ENCODE measurements at regions not wholly inside any gene's neighbourhood (a gene's known extent, or its start where the extent isn't known, plus 50 kb on each side); places are given as distances from the start of the nearest gene placed in this dataset.

DNA sequence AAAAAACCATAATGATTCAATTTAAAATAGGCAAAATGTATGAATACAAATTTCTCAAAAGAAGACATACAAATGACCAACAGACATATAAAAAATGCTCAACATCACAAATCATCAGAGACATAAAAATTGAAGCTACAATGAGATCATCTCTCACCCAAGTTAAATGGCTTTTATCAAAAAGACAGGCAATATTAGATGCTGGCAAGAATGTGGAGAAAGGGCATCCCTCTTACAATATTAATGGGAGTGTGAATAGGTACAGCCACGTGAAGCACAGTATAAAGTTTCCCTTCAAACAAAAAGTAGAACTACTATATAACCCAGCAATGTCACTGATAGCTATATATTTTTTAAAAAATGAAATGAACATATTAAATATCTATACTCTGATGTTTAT is 1481.7 kb downstream of the AMY1C start:
- Histone ChIP-seq H3K27me3 (ENCODE audit: control insufficient read depth in 2 of 2, insufficient read depth in 2 of 2, low read length in 2 of 2) (no peaks in the 10 kb centered on the region), H3K4me3 (replicated peaks in 1 of 3; ENCODE audit: insufficient read depth in 1 of 3, low read depth in 1 of 3, low read length in 3 of 3) (no peak overlapping the region), H4K20me1 (replicated peaks; ENCODE audit: control insufficient read depth, extremely low read depth, insufficient read depth, low read length) (no peaks in the 10 kb centered on the region), H3K4me2 (ENCODE audit: insufficient read depth, low read length) (no peak overlapping the region), H3K9ac (replicated peaks; ENCODE audit: extremely low read depth, insufficient read depth, low read length) (no peak overlapping the region), H3K9me1 (replicated peaks; ENCODE audit: control insufficient read depth, extremely low read depth, insufficient read depth, low read length) (no peaks in the 10 kb centered on the region), H3K4me1 (ENCODE audit: control insufficient read depth, extremely low read depth, insufficient read depth, low read length) (no peaks in the 10 kb centered on the region), H3K79me2 (ENCODE audit: control insufficient read depth, insufficient read depth, low read length) (no peaks in the 10 kb centered on the region), H3K9me3 (replicated peaks; ENCODE audit: control insufficient read depth, insufficient read depth, low read length) (peaks cover 2% of the 10 kb centered on the region), H3K27ac (ENCODE audit: insufficient read depth, low read depth, low read length) (no peak overlapping the region), H2AFZ (ENCODE audit: low read depth, low read length) (no peak overlapping the region), H3K36me3 (ENCODE audit: control insufficient read depth in 2 of 2, extremely low read depth in 1 of 2, insufficient read depth in 2 of 2, low read length in 2 of 2) (no peaks in the 10 kb centered on the region)
- dilution Hi-C loops (cut with MboI; ENCODE audit: extremely low pct_ligation_motif_present, low sequenced_read_pairs) = no loop called here
- DNase-seq (ENCODE audit: low read depth, low spot score) = no peak
- TF ChIP-seq POLR2A (IDR thresholded peaks at IDR 0.05; ENCODE audit: low read depth, low read length) (no peak), EZH2 (IDR thresholded peaks at IDR 0.05; ENCODE audit: borderline replicate concordance, low read depth, low read length, severe bottlenecking) (no peak), MYC (IDR thresholded peaks at IDR 0.05; ENCODE audit: low read depth, low read length) (no peak), JUN (IDR thresholded peaks at IDR 0.05; ENCODE audit: borderline replicate concordance, insufficient read depth, insufficient read length, low read depth) (no peak), POLR2AphosphoS5 (IDR thresholded peaks at IDR 0.05; ENCODE audit: insufficient read depth, low read depth, low read length) (no peak), FOS (IDR thresholded peaks at IDR 0.05; ENCODE audit: borderline replicate concordance, insufficient read depth, low read length) (no peak), GATA2 (IDR thresholded peaks at IDR 0.05; ENCODE audit: insufficient read depth, insufficient read length, low read depth, low read length) (no peak)
- TF ChIP-seq, protein P1, sequence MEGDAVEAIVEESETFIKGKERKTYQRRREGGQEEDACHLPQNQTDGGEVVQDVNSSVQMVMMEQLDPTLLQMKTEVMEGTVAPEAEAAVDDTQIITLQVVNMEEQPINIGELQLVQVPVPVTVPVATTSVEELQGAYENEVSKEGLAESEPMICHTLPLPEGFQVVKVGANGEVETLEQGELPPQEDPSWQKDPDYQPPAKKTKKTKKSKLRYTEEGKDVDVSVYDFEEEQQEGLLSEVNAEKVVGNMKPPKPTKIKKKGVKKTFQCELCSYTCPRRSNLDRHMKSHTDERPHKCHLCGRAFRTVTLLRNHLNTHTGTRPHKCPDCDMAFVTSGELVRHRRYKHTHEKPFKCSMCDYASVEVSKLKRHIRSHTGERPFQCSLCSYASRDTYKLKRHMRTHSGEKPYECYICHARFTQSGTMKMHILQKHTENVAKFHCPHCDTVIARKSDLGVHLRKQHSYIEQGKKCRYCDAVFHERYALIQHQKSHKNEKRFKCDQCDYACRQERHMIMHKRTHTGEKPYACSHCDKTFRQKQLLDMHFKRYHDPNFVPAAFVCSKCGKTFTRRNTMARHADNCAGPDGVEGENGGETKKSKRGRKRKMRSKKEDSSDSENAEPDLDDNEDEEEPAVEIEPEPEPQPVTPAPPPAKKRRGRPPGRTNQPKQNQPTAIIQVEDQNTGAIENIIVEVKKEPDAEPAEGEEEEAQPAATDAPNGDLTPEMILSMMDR (IDR thresholded peaks at IDR 0.05; ENCODE audit: extremely low read depth in 1 of 2, insufficient read depth in 1 of 2, low read depth in 1 of 2, low read length in 2 of 2) = no peak
- TF ChIP-seq, protein P2, sequence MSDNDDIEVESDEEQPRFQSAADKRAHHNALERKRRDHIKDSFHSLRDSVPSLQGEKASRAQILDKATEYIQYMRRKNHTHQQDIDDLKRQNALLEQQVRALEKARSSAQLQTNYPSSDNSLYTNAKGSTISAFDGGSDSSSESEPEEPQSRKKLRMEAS (IDR thresholded peaks at IDR 0.05; ENCODE audit: insufficient read depth, insufficient read length) = no peak
- no peak for FAIRE-seq
- POLR2A ChIA-PET = no interaction called here
- CTCF ChIA-PET = no interaction called here
- BruUV-seq (replicated peaks) = no TSS peak
- intact Hi-C loops (cut with micrococcal nuclease) = no loop called here

Measured in endothelial cell of umbilical vein (primary cell).